Spleen (tissue), 11 donors: ENCODE measurements at regions not wholly inside any gene's neighbourhood (a gene's known extent, or its start where the extent isn't known, plus 50 kb on each side); places are given as distances from the start of the nearest gene placed in this dataset.

Experiments used
- DNase-seq: peaks from one replicate; pipeline ENCODE4 v3.0.0-alpha.2; 2020
- H3K27ac ChIP-seq, 8 donors: fragments of 200-600 bp; sonication (generic) in 7 of 8; 1 replicate in 4 of 8; 2 replicates in 4 of 8; pipeline versions ENCODE4 v1.5.0 to v1.8.0; 2016 to 2021; ENCODE audit warnings: inconsistent platforms in 4 of 8, mild to moderate bottlenecking in 4 of 8, moderate library complexity in 1 of 8
- H3K27me3 ChIP-seq, 7 donors: fragments of 200-600 bp; sonication (generic) in 6 of 7; replicated peaks in 1 of 7; 1 replicate in 4 of 7; 2 replicates in 3 of 7; pipeline versions ENCODE4 v1.5.0 to v1.8.0; 2016 to 2021; ENCODE audit warnings: inconsistent platforms in 3 of 7, mild to moderate bottlenecking in 1 of 7
- H3K36me3 ChIP-seq, 6 donors: fragments of 200-600 bp; sonication (generic) in 5 of 6; 1 replicate in 4 of 6; 2 replicates in 2 of 6; pipeline versions ENCODE4 v1.5.0 to v1.8.0; 2016 to 2021; ENCODE audit warnings: inconsistent platforms in 2 of 6
- H3K4me1 ChIP-seq, 6 donors: fragments of 200-600 bp; sonication (generic) in 5 of 6; 1 replicate in 3 of 6; 2 replicates in 3 of 6; pipeline versions ENCODE4 v1.5.0 to v1.8.0; 2016 to 2021; ENCODE audit warnings: inconsistent platforms in 3 of 6
- H3K4me3 ChIP-seq, 8 donors: fragments of 200-600 bp; sonication (generic) in 7 of 8; 1 replicate in 4 of 8; 2 replicates in 4 of 8; pipeline versions ENCODE4 v1.5.0 to v1.8.0; 2016 to 2021; ENCODE audit warnings: inconsistent platforms in 4 of 8, mild to moderate bottlenecking in 4 of 8, moderate library complexity in 2 of 8
- H3K9me3 ChIP-seq, 8 donors: fragments of 200-600 bp; sonication (generic) in 7 of 8; 1 replicate in 4 of 8; 2 replicates in 4 of 8; pipeline versions ENCODE4 v1.5.0 to v1.8.0; 2016 to 2021; ENCODE audit warnings: inconsistent platforms in 4 of 8
- CTCF ChIP-seq, 11 experiments: fragments of 200-600 bp in 7 of 11; fragments of 450-650 bp in 4 of 11; sonication (generic) in 4 of 11; IDR thresholded peaks in 8 of 11; conservative IDR thresholded peaks in 3 of 11; 1 replicate in 7 of 11; 2 replicates in 4 of 11; pipeline versions ENCODE4 v1.4.0 to v1.8.0; 2016 to 2021; ENCODE audit warnings: antibody characterized with exemption in 11 of 11, inconsistent platforms in 4 of 11, mild to moderate bottlenecking in 1 of 11
- POLR2A ChIP-seq, 3 donors: fragments of 450-650 bp; IDR thresholded peaks; one replicate each; pipeline ENCODE4 v1.5.1; 2017; ENCODE audit warnings: antibody characterized with exemption in 3 of 3, mild to moderate bottlenecking in 1 of 3
- POLR2AphosphoS5 ChIP-seq, 3 donors: sonication (generic); formaldehyde crosslinking; IDR thresholded peaks; one replicate each; pipeline ENCODE4 v1.5.1; 2017; ENCODE audit warnings: antibody characterized with exemption in 3 of 3
- WGBS, 5 donors: extraction: QIAGEN DNeasy Blood & Tissue Kit in 3 of 5; methylation state at CpG; one replicate each; pipeline versions ENCODE4 v1.1.5 to v1.1.7; 2013 to 2018; 5-methylcytosine and 5-hydroxymethylcytosine counted together
- intact Hi-C: fragments of 100-400 bp; cut with DNase I; formaldehyde crosslinking; loops from one replicate; pipeline ENCODE4 v1.15.0; 2023; ENCODE audit warnings: low total_unique reads
- donor health status: healthy with polysubstance abuse.
- donor health status: DM: no; HTN: no; CAD: no; lungs with moderate emphysema.
- donor health status: DM: no; HTN: no; CAD: no.
- donor health status: Bipolar disorder and iron deficiency.
- donor health status: healthy.
- donor health status: DM: no; HTN: no; CAD: no.
- donor health status: DM: yes; HTN: yes; CAD: no.

GRCh38 chr3:161744366-161744765, 247.8 kb downstream of the OTOL1 start:
- H3K27ac ChIP-seq = no peak overlapping the region
- no peaks in the 10 kb centered on the region for H3K4me1 ChIP-seq
- no peaks in the 10 kb centered on the region for H3K27me3 ChIP-seq
- DNase-seq = no peak
- WGBS, 5 donors = 78 to 90% (median 83%) methylated on average over 4 of the region's 4 CpGs
- H3K9me3 ChIP-seq = no peaks in the 10 kb centered on the region
- H3K4me3 ChIP-seq = no peak overlapping the region
- no peak for TF ChIP-seq POLR2AphosphoS5 (IDR thresholded peaks at IDR 0.05)
- TF ChIP-seq POLR2A (IDR thresholded peaks at IDR 0.05) = no peak
- no peak for TF ChIP-seq CTCF (IDR thresholded peaks at IDR 0.05 in 8 of 11, conservative IDR thresholded peaks at IDR 0.05 in 3 of 11)
- intact Hi-C loops = no loop called here
- no peaks in the 10 kb centered on the region for H3K36me3 ChIP-seq

GRCh38 chr3:161745741-161746140, 249.1 kb downstream of the OTOL1 start:
- Histone ChIP-seq H3K4me1 (no peaks in the 10 kb centered on the region), H3K9me3 (no peaks in the 10 kb centered on the region), H3K36me3 (no peaks in the 10 kb centered on the region), H3K27ac (no peak overlapping the region), H3K27me3 (no peaks in the 10 kb centered on the region), H3K4me3 (no peak overlapping the region)
- DNase-seq = no peak
- TF ChIP-seq CTCF (IDR thresholded peaks at IDR 0.05 in 8 of 11, conservative IDR thresholded peaks at IDR 0.05 in 3 of 11) = no peak
- TF ChIP-seq POLR2AphosphoS5 (IDR thresholded peaks at IDR 0.05) = no peak
- intact Hi-C loops = no loop called here

- H3K9me3 ChIP-seq = no peaks in the 10 kb centered on the region
- intact Hi-C loops = no loop called here
- H3K27me3 ChIP-seq = no peaks in the 10 kb centered on the region
- H3K4me1 ChIP-seq = no peaks in the 10 kb centered on the region
- DNase-seq = no peak
- no peak for TF ChIP-seq POLR2A (IDR thresholded peaks at IDR 0.05)
- no peak for TF ChIP-seq POLR2AphosphoS5 (IDR thresholded peaks at IDR 0.05)
- TF ChIP-seq CTCF (IDR thresholded peaks at IDR 0.05 in 8 of 11, conservative IDR thresholded peaks at IDR 0.05 in 3 of 11) = no peak
- H3K27ac ChIP-seq = no peak overlapping the region
- no peaks in the 10 kb centered on the region for H3K36me3 ChIP-seq
- H3K4me3 ChIP-seq = no peak overlapping the region
Observed at GRCh38 chr3:161748049-161748448, 251.4 kb downstream of the OTOL1 start.

GRCh38 chr3:161754420-161755053, 257.9 kb downstream of the OTOL1 start:
- no peaks in the 10 kb centered on the region for H3K4me1 ChIP-seq
- no peaks in the 10 kb centered on the region for H3K36me3 ChIP-seq
- 82 to 90% (median 85%) methylated on average over 3 of the region's 3 CpGs for WGBS, 5 donors
- H3K27ac ChIP-seq = no peak overlapping the region
- TF ChIP-seq CTCF (IDR thresholded peaks at IDR 0.05 in 8 of 11, conservative IDR thresholded peaks at IDR 0.05 in 3 of 11) = no peak
- no peak for TF ChIP-seq POLR2AphosphoS5 (IDR thresholded peaks at IDR 0.05)
- TF ChIP-seq POLR2A (IDR thresholded peaks at IDR 0.05) = no peak
- intact Hi-C loops = no loop called here
- H3K9me3 ChIP-seq = no peaks in the 10 kb centered on the region
- H3K27me3 ChIP-seq = no peaks in the 10 kb centered on the region
- DNase-seq = no peak
- H3K4me3 ChIP-seq = no peak overlapping the region
